Endodermal cell (in vitro differentiated cells): ENCODE measurements at regions not wholly inside any gene's neighbourhood (a gene's known extent, or its start where the extent isn't known, plus 50 kb on each side); places are given as distances from the start of the nearest gene placed in this dataset.

Experiments
- DNase-seq: peaks from one replicate; pipeline ENCODE4 v3.0.0-alpha.2; 2017
- H3K27ac ChIP-seq: 2 replicates; pipeline ENCODE4 v1.5.1; 2013; ENCODE audit warnings: mild to moderate bottlenecking, low read depth, low read length, moderate library complexity
- H3K27me3 ChIP-seq: 2 replicates; pipeline ENCODE4 v1.6.1; 2013; ENCODE audit warnings: mild to moderate bottlenecking, low read length, moderate library complexity; ENCODE audit not compliant: insufficient read depth, control insufficient read depth, poor library complexity, severe bottlenecking
- H3K36me3 ChIP-seq: 2 replicates; pipeline ENCODE4 v1.7.0; 2013; ENCODE audit warnings: mild to moderate bottlenecking, low read length, moderate library complexity; ENCODE audit not compliant: control insufficient read depth, insufficient read depth
- H3K4me1 ChIP-seq: one replicate; pipeline ENCODE4 v1.7.0; 2013; ENCODE audit warnings: low read length; ENCODE audit not compliant: control insufficient read depth, insufficient read depth
- H3K4me3 ChIP-seq: 2 replicates; pipeline ENCODE4 v1.5.1; 2013; ENCODE audit warnings: mild to moderate bottlenecking, low read length, moderate library complexity
- H3K9ac ChIP-seq: 2 replicates; pipeline ENCODE4 v1.6.1; 2013; ENCODE audit warnings: mild to moderate bottlenecking, low read length, moderate library complexity; ENCODE audit not compliant: poor library complexity, severe bottlenecking; ENCODE audit errors: extremely low read depth
- H3K9me3 ChIP-seq: 2 replicates; pipeline ENCODE4 v1.6.1; 2013; ENCODE audit warnings: mild to moderate bottlenecking, low read length, moderate library complexity; ENCODE audit not compliant: control insufficient read depth
- H3K27ac Mint-ChIP-seq: 2 replicates; pipeline ENCODE4 v1.8.0; 2020; ENCODE audit warnings: mixed read lengths
- H3K27me3 Mint-ChIP-seq: 2 replicates; pipeline ENCODE4 v1.8.0; 2021; ENCODE audit warnings: mild to moderate bottlenecking, mixed read lengths; ENCODE audit not compliant: insufficient read depth
- H3K36me3 Mint-ChIP-seq: 2 replicates; pipeline ENCODE4 v1.8.0; 2020; ENCODE audit warnings: low read depth, mixed read lengths
- H3K4me1 Mint-ChIP-seq: 2 replicates; pipeline ENCODE4 v1.8.0; 2020; ENCODE audit warnings: mixed read lengths
- H3K4me3 Mint-ChIP-seq: 2 replicates; pipeline ENCODE4 v1.8.0; 2020; ENCODE audit warnings: mild to moderate bottlenecking, moderate library complexity, mixed read lengths
- H3K9me3 Mint-ChIP-seq: 2 replicates; pipeline ENCODE4 v1.8.0; 2020; ENCODE audit warnings: mild to moderate bottlenecking, mixed read lengths
- CTCF ChIP-seq: fragments of 200-600 bp; sonication (generic); conservative IDR thresholded peaks from 2 replicates; pipeline ENCODE4 v1.5.0; 2021; ENCODE audit warnings: antibody characterized with exemption, mild to moderate bottlenecking
- WGBS, 2 experiments: methylation state at CpG; one replicate each; pipeline versions ENCODE4 v1.1.5 to v1.1.7; 2013; ENCODE audit warnings: missing lambda C conversion rate in 2 of 2, mixed read lengths in 1 of 2; ENCODE audit not compliant: insufficient coverage in 1 of 2, insufficient read length in 1 of 2; 5-methylcytosine and 5-hydroxymethylcytosine counted together

GRCh38 chr9:78866207-78867132, 569.5 kb downstream of the PSAT1 start:
- Histone ChIP-seq H3K9me3 (no peaks in the 10 kb centered on the region), H3K4me1 (peaks cover 14% of the 10 kb centered on the region), H3K27me3 (no peaks in the 10 kb centered on the region), H3K4me3 (no peak overlapping the region), H3K36me3 (no peaks in the 10 kb centered on the region), H3K9ac (no peak overlapping the region), H3K27ac (no peak overlapping the region)
- 89 to 90% methylated on average over 1 to 2 of the region's 6 CpGs for WGBS, 2 experiments
- no peaks in the 10 kb centered on the region for H3K9me3 Mint-ChIP-seq
- H3K4me1 Mint-ChIP-seq = peaks cover 29% of the 10 kb centered on the region
- no peak for TF ChIP-seq CTCF
- H3K36me3 Mint-ChIP-seq = no peaks in the 10 kb centered on the region
- no peak overlapping the region for H3K4me3 Mint-ChIP-seq
- no peak overlapping the region for H3K27ac Mint-ChIP-seq
- no peaks in the 10 kb centered on the region for H3K27me3 Mint-ChIP-seq
- no peak for DNase-seq

GRCh38 chr9:78871086-78871451, 574.1 kb downstream of the PSAT1 start:
- no peak for TF ChIP-seq CTCF
- H3K27me3 ChIP-seq = no peaks in the 10 kb centered on the region

GRCh38 chr9:78871452-78872331, 574.8 kb downstream of the PSAT1 start:
- peaks cover 9% of the 10 kb centered on the region for H3K4me1 ChIP-seq
- no peaks in the 10 kb centered on the region for H3K9me3 ChIP-seq
- H3K9ac ChIP-seq = no peak overlapping the region
- no peak overlapping the region for H3K27ac Mint-ChIP-seq
- H3K36me3 Mint-ChIP-seq = no peaks in the 10 kb centered on the region
- no peaks in the 10 kb centered on the region for H3K36me3 ChIP-seq
- no peak for DNase-seq
- no peak overlapping the region for H3K4me3 ChIP-seq
- TF ChIP-seq CTCF = no peak
- H3K4me1 Mint-ChIP-seq = peaks cover 20% of the 10 kb centered on the region
- H3K4me3 Mint-ChIP-seq = no peak overlapping the region
- 83 to 88% methylated on average over 1 to 4 of the region's 4 CpGs for WGBS, 2 experiments
- no peaks in the 10 kb centered on the region for H3K27me3 Mint-ChIP-seq
- peaks cover 5% of the 10 kb centered on the region for H3K9me3 Mint-ChIP-seq
- no peak overlapping the region for H3K27ac ChIP-seq
- no peaks in the 10 kb centered on the region for H3K27me3 ChIP-seq

More at GRCh38 chr9:78871086-78871451, 574.1 kb downstream of the PSAT1 start:
- DNase-seq = no peak
- Histone ChIP-seq H3K4me1 (peaks cover 14% of the 10 kb centered on the region), H3K36me3 (no peaks in the 10 kb centered on the region), H3K4me3 (no peak overlapping the region), H3K27ac (no peak overlapping the region), H3K9me3 (no peaks in the 10 kb centered on the region), H3K9ac (no peak overlapping the region)
- Mint-ChIP-seq H3K27me3 (no peaks in the 10 kb centered on the region), H3K4me3 (no peak overlapping the region), H3K4me1 (peaks cover 25% of the 10 kb centered on the region), H3K36me3 (no peaks in the 10 kb centered on the region), H3K9me3 (peaks cover 5% of the 10 kb centered on the region), H3K27ac (no peak overlapping the region)
